MM.1S (cell line): ENCODE measurements at regions not wholly inside any gene's neighbourhood (a gene's known extent, or its start where the extent isn't known, plus 50 kb on each side); places are given as distances from the start of the nearest gene placed in this dataset.

ENCODE experiments used
- DNase-seq: peaks from one replicate; pipeline ENCODE4 v3.0.0-alpha.2; 2015
- H2AFZ ChIP-seq: fragments of 300-600 bp; sonication (generic); 2 replicates; pipeline ENCODE4 v1.6.0; 2016; ENCODE audit warnings: antibody characterized with exemption, low read length
- H3F3A ChIP-seq: fragments of 300-600 bp; sonication (generic); 2 replicates; pipeline ENCODE4 v1.6.1; 2016; ENCODE audit warnings: mild to moderate bottlenecking, antibody characterized with exemption, low read length, moderate library complexity, mixed read lengths; ENCODE audit not compliant: insufficient read depth
- H3K27ac ChIP-seq: fragments of 300-600 bp; sonication (generic); 2 replicates; pipeline ENCODE4 v1.5.1; 2016; ENCODE audit warnings: mild to moderate bottlenecking, low read length
- H3K27me3 ChIP-seq: fragments of 300-600 bp; sonication (generic); replicated peaks from 2 replicates; pipeline ENCODE4 v1.6.0; 2016; ENCODE audit warnings: low read length; ENCODE audit not compliant: insufficient read depth
- H3K36me3 ChIP-seq: fragments of 300-600 bp; sonication (generic); replicated peaks from 2 replicates; pipeline ENCODE4 v1.6.1; 2016; ENCODE audit warnings: mild to moderate bottlenecking, low read length, mixed read lengths; ENCODE audit not compliant: insufficient read depth
- H3K4me1 ChIP-seq: fragments of 300-600 bp; sonication (generic); 2 replicates; pipeline ENCODE4 v1.6.1; 2016; ENCODE audit warnings: low read length, mixed read lengths
- H3K4me2 ChIP-seq: fragments of 300-600 bp; sonication (generic); 2 replicates; pipeline ENCODE4 v1.6.0; 2016; ENCODE audit warnings: low read depth, low read length
- H3K4me3 ChIP-seq: fragments of 300-600 bp; sonication (generic); 2 replicates; pipeline ENCODE4 v1.5.1; 2016; ENCODE audit warnings: low read length, mixed read lengths
- H3K79me2 ChIP-seq: fragments of 300-600 bp; sonication (generic); 2 replicates; pipeline ENCODE4 v1.6.1; 2016; ENCODE audit warnings: mixed run types, low read length, mixed read lengths
- H3K9ac ChIP-seq: fragments of 300-600 bp; sonication (generic); 2 replicates; pipeline ENCODE4 v1.6.1; 2016; ENCODE audit warnings: low read length, mixed read lengths
- H3K9me2 ChIP-seq: fragments of 300-600 bp; sonication (generic); replicated peaks from 2 replicates; pipeline ENCODE4 v1.6.1; 2016; ENCODE audit warnings: mild to moderate bottlenecking, low read length, mixed read lengths; ENCODE audit not compliant: insufficient read depth
- H3K9me3 ChIP-seq: fragments of 300-600 bp; sonication (generic); replicated peaks from 2 replicates; pipeline ENCODE4 v1.6.1; 2016; ENCODE audit warnings: mild to moderate bottlenecking, low read length, mixed read lengths; ENCODE audit not compliant: insufficient read depth
- H4K20me1 ChIP-seq: fragments of 300-600 bp; sonication (generic); 2 replicates; pipeline ENCODE4 v1.6.1; 2016; ENCODE audit warnings: mild to moderate bottlenecking, low read length, moderate library complexity, mixed read lengths; ENCODE audit not compliant: insufficient read depth
- EZH2 ChIP-seq: fragments of 300-600 bp; sonication (generic); optimal IDR thresholded peaks from 2 replicates; pipeline ENCODE3; 2017; ENCODE audit warnings: low read depth, mild to moderate bottlenecking, antibody characterized with exemption, low read length, mixed read lengths
- EZH2phosphoT487 ChIP-seq: fragments of 300-600 bp; sonication (generic); IDR thresholded peaks from 2 replicates; pipeline ENCODE4 v1.6.1; 2018; ENCODE audit warnings: antibody characterized with exemption, low read length
- TF ChIP-seq, protein P1 (sequence below): fragments of 300-600 bp; sonication (generic); IDR thresholded peaks from 2 replicates; pipeline ENCODE4 v1.5.1; 2016; ENCODE audit warnings: antibody characterized with exemption, low read length, mixed read lengths

- Histone ChIP-seq H3K9ac (no peak overlapping the region), H3K36me3 (no peaks in the 10 kb centered on the region), H3F3A (no peaks in the 10 kb centered on the region), H3K4me2 (no peak overlapping the region), H3K4me3 (no peak overlapping the region), H3K4me1 (no peaks in the 10 kb centered on the region), H2AFZ (no peak overlapping the region), H4K20me1 (no peaks in the 10 kb centered on the region), H3K9me3 (no peaks in the 10 kb centered on the region), H3K27me3 (no peaks in the 10 kb centered on the region), H3K9me2 (no peaks in the 10 kb centered on the region), H3K79me2 (no peaks in the 10 kb centered on the region), H3K27ac (no peak overlapping the region)
- no peak for DNase-seq
- TF ChIP-seq, protein P1, sequence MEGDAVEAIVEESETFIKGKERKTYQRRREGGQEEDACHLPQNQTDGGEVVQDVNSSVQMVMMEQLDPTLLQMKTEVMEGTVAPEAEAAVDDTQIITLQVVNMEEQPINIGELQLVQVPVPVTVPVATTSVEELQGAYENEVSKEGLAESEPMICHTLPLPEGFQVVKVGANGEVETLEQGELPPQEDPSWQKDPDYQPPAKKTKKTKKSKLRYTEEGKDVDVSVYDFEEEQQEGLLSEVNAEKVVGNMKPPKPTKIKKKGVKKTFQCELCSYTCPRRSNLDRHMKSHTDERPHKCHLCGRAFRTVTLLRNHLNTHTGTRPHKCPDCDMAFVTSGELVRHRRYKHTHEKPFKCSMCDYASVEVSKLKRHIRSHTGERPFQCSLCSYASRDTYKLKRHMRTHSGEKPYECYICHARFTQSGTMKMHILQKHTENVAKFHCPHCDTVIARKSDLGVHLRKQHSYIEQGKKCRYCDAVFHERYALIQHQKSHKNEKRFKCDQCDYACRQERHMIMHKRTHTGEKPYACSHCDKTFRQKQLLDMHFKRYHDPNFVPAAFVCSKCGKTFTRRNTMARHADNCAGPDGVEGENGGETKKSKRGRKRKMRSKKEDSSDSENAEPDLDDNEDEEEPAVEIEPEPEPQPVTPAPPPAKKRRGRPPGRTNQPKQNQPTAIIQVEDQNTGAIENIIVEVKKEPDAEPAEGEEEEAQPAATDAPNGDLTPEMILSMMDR: no peak
- TF ChIP-seq EZH2phosphoT487 (no peak), EZH2 (no peak)
These were observed 56.2 kb upstream of the PSD2 start for GRCh38 chr5:139739150-139739974.

GRCh38 chr5:139740138-139740991, 55.2 kb upstream of the PSD2 start:
- H3K4me3 ChIP-seq: no peak overlapping the region
- no peak overlapping the region for H3K27ac ChIP-seq
- no peaks in the 10 kb centered on the region for H4K20me1 ChIP-seq
- H3K4me2 ChIP-seq: no peak overlapping the region
- DNase-seq: no peak
- H3K27me3 ChIP-seq: no peaks in the 10 kb centered on the region
- no peak overlapping the region for H3K9ac ChIP-seq
- no peaks in the 10 kb centered on the region for H3F3A ChIP-seq
- no peaks in the 10 kb centered on the region for H3K9me3 ChIP-seq
- no peaks in the 10 kb centered on the region for H3K36me3 ChIP-seq
- H2AFZ ChIP-seq: no peak overlapping the region
- TF ChIP-seq, protein P1: no peak
- TF ChIP-seq EZH2: no peak
- no peak for TF ChIP-seq EZH2phosphoT487
- H3K79me2 ChIP-seq: no peaks in the 10 kb centered on the region
- no peaks in the 10 kb centered on the region for H3K4me1 ChIP-seq
- H3K9me2 ChIP-seq: no peaks in the 10 kb centered on the region

GRCh38 chr5:139740992-139741672, 54.5 kb upstream of the PSD2 start:
- TF ChIP-seq EZH2phosphoT487 (no peak), EZH2 (no peak)
- TF ChIP-seq, protein P1: no peak
- no peak for DNase-seq
- H3K4me3 ChIP-seq: no peak overlapping the region
- no peak overlapping the region for H3K4me2 ChIP-seq
- H3K36me3 ChIP-seq: no peaks in the 10 kb centered on the region
- H3K9ac ChIP-seq: no peak overlapping the region
- no peaks in the 10 kb centered on the region for H3K9me3 ChIP-seq
- no peaks in the 10 kb centered on the region for H3K79me2 ChIP-seq
- H3F3A ChIP-seq: no peaks in the 10 kb centered on the region
- H2AFZ ChIP-seq: no peak overlapping the region
- H3K4me1 ChIP-seq: no peaks in the 10 kb centered on the region
- H3K27me3 ChIP-seq: no peaks in the 10 kb centered on the region
- H3K27ac ChIP-seq: no peak overlapping the region
- H3K9me2 ChIP-seq: no peaks in the 10 kb centered on the region
- no peaks in the 10 kb centered on the region for H4K20me1 ChIP-seq
